NCI-H524 (cell line): ENCODE measurements at regions not wholly inside any gene's neighbourhood (a gene's known extent, or its start where the extent isn't known, plus 50 kb on each side); places are given as distances from the start of the nearest gene placed in this dataset.

Experiments used
- DNase-seq, 2 experiments: peaks; one replicate each; lab custom pipeline; 2025; lab: John Stamatoyannopoulos, UW

DNA sequence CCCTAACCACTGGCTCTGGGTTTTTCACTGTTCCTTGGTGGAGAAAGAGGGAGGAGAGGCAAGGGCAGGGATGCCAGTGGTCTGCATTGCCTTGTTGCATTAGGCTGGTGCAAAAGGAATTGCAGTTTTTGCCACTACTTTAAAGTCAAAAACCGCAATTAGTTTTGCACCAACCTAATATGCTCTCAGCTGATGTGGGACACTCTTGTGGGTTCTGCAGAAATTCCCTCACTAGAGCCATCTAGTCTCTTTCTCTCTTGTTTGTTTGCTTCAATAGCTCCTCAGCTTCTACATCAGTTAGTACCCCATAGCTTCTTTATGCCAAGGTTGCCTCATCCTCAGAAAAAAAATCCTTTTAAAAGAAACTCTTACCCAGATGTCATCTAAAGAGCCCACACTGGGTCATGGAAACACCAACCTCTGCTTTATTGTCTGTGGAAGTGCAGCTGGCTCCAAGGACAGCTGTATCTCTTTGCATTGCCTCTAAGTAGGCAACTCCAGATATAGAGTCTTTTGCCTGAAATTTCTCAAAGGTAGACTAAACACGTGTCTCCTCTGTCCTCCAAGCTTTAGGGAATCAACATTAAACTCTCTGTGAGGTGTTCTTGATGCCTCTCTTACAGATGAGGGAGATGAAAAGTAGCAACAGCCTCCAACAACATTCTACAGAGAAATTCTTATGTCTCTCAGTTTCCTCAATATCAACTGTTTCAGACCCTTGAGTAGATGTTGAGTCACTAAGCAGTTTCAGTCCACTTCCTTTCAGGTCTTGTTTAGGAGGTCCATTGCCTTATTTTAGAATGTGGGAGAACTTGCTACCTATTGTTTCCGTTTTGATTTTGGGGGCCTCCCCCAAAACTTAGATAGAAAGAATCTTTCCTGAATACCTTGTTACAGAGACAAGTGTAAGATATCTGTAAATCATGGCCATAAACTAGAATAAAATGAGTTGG, 84.9 kb upstream of the MEF2C start:
- DNase-seq: no peak

DNA sequence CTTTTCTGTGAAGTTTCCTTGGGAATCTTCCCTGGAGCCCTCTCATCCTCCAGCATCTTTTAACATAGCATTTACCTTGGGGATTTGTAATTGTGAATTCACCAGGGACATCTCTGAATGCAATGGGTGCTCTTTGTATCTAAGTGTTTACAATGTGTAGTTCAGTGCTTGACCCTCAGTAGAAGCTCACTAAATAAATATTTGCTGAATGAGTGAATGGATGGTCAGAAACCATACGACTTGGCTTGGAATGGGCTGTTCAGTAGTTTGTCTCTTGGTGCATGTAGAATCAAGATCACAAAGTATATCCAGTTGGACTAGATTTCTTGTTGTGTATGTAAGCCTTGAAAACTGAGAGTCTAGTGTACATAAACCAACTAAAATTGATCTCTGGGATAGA, 81.8 kb upstream of the MEF2C start:
- no peak for DNase-seq

DNA sequence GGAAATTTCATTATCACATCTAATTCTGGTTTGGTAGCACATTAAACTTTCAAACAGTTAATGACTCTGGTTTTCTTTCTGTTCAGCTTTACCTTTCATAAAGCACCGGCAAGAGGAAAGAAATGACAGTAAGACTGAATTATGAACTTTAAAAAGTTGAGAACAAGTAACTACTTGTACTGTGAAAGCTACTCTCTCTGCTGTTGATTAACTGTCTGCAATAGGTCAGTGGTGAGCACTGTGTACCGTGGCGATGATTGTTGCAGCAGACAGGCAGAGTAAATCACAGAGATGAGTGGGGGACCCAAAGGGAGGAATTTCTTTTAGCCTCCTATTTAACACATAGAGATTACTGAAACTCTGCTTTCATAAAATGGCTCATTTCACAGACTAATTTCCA, 74.0 kb upstream of the MEF2C start:
- DNase-seq: no peak

DNA sequence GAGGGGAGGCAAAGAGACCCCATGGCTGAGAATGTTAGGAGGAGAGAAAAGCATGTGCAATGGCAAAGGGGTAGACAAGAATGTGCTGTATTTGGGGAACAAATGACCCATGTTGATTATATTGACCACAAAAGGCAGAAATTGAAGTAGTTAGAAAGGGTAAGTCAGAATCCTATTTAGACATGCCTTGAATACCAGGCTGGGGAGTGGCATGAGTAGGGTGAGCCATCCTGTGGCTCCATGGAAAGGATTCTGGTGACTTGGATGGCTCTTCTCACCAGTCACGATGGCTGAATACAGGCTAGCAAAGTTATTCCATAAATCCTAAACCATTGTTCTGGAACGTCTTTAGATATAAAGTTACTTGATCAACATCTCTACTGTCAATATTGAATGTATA, 73.4 kb upstream of the MEF2C start:
- DNase-seq: no peak

DNA sequence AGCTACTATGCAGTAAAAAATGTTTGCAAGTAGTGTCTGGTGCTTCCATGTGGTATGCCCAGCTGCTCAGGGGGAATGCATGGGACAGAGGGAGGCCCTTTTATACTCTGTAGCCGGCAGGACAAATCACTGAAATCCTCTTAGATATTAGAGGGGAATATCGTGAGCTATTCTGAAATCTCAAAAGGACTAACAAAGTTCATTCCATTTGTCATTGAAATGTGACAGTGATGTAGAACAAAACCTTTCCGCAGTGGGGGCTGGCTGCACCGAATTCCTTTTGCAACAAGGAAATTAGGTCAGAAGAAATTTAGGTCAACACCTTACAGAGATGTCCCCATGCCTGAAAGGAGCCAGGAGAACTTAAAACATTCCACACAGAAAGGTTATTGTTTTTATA, 72.4 kb upstream of the MEF2C start:
- no peak for DNase-seq

DNA sequence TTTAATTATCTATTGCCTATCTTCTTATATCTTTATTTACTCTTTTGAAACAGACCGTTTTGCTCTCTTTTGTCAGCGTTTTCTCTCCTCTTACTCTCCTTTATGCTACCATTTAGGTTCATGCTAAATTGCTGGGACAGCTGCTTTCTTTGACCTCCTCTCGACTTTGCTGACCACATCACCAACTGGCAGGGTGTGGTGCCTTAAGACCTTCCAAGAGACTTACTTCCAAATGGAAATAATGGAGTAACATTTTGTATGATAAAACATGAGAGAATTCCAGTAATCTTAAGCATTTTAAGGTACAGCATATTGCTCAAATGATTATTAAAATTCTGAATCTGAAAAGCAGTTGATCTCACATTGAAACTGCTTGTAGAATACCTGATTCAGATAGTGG, 71.5 kb upstream of the MEF2C start:
- DNase-seq: no peak

DNA sequence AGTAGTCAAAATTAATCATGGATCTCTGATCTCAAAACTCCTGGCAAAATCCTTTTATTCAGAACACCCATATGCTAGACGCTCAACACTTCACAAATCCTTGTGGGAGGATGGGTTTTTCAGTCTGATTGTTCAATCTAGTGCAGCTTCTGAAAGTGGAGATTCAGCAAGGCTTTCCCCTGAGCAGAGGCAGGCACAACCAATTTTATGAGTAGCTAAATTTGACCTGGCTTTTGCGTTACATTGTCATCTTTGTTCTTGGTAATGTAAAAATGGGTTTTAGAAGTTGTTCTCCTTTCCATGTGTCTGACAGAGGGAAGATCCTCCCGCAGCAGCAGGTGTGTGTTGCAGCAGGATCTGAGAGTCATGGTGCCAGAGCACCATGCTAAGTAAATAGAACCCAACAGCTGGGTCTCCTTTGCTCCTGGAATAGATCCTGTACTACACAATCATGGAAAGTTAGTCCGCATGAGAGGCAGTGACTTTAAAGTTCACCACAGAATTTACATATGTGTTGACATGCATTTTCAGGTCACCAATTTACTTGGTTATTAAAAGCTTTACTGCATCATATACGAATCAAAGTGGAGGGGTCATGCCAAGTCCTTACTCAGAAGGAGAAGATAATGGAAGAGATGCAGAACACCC, 70.1 kb upstream of the MEF2C start:
- DNase-seq: peak in 1 of 2 experiments; percentile 38

DNA sequence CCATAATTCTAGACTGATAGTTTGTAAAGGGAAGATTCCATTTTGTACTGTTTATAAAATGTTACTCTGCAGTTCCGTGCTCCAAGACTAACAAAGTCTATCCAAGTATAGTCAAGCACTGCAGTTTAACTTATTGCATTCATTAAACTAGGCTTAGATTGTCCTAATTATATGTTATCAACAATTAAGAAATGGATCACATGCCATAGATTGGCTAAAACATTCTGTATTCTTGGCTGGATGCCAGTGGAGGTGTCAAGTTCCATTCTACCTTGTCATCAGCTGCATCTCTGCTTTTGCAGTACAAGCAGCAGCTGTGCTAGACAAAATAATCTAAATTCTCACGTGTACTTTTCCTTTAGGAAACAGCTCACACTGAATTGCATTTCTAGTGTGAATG, 69.4 kb upstream of the MEF2C start:
- peak; percentile 49 to 88 for DNase-seq

DNA sequence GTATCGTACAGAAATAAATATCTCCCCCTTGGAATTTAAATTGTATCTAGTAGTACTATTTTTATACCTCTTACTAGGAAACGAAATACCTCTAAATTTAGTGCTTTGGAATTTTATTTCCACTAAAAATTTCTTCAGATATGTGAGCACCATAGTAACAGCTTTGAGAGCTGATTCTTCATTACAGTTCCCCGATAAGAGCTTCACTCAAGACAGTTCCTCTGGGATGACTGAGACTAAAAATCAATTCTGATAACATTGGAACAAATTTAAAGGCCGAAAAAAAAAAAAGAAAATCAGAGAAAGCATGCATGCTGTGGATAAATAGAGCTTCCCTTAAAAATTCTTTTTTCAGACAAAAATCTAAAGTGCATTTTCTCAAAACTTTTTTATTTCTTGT, 68.5 kb upstream of the MEF2C start:
- DNase-seq: no peak

DNA sequence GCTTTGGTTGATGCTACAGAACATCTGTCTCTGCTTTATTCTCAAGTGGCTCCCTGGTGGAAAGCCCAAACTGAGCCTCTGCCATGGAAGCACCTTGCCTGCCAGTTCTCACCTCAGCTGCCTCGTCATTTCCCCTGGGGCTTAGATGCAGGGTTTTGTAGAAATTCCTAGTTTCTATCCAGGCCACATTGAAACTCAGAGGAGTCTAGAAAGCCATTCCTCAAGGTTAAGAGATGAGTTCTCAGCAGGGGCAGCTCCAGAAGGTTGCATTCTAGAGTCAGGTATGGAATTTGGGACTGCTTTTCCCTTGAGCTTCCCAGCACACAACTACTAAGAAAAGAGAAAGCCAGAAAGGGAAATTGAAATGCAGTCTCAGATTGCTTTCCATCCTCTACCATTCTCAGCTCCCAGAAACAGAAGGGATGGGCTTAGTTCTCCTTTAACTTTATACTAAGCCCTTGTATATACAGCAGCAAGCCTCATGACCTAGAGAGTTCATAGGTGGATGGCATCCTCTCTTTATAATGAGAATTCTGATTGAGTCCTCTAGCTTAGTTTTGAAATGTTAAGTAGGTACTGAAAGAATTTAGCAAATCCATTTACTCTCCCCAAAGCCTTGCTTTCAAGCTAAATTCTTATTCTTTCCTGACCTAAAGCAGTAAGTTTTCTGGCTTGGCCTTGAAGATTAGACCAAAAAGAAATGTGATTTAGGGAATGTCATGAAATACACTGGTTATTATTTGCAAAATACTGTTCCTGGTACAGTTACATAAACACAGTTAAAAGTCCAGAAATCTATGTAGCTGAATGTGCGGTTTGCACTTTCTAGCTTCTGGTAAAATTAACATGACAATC, 66.0 kb upstream of the MEF2C start:
- DNase-seq: peak; percentile 48 to 73

DNA sequence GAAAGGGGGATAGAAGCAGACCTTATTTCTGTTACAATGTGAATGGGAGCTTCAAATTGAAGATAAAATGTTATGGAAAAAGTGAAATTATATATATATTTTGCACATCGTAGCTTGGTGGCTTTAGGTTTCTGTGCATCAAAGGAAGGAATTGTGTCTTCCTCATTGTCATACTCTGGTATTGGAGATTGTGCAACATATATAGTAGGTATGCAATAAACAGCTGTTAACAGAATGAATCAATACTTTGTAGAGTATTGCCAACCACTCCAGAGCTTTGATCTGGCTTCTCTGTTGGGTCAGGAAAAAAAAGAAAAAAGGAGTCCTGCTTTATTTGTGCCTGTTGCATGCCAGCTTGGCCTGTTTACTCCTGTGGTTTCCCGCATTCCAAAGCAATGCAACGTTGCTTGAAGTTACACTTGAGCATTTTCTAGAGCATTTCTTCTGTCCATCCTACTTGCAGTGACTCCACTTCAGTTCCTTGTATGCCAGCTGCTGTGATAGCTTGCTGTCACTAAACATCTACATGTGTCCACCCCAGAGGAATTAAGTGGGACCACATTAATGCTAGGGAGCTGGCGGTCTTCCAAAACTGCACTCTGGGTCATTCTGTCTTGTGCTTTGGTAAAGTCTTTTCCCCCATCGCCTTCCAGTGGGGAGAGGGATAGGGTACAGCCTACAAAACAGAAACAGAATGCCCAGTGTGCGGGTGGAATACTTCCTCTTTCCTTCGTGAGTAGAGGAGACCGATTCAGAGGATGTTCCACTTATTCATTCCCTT, 62.0 kb upstream of the MEF2C start:
- peak in 1 of 2 experiments; percentile 40 for DNase-seq

DNA sequence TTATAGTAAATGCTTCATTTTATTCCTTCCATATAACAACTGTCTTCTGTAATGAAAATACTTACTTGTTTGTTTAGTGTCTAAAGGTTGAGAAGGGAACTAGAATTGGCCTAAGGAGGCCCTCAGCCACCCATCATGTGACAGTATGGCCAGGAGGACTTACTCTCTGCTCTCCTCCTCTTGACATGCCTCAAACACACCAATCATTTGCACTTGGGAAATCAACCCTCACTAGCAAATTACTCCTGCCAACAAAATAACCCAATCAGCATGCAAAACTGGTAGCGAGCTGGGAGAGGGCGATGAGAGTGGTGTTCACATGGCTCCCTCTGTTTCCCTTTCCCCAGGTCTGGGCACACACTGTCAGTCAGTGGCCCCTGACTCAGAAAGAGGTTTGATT, 58.6 kb upstream of the MEF2C start:
- no peak for DNase-seq

DNA sequence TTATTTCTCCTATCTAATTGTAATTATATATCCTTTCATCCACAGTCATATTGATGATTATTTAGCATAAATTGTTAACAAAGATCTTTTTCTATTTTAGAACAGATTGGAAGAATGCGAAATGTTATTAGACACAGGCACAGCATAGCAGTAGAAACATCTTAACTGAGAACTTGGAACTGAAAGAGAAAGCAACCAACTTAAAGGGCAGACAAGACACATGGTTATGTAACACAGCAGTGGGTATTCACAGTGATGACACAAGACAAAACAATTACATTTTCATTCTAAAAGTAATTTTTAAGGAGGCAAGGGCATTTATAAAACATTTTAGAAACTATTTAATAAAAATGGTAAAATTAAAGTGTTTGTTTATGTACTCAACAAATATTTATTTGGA, 57.7 kb upstream of the MEF2C start:
- no peak for DNase-seq

DNA sequence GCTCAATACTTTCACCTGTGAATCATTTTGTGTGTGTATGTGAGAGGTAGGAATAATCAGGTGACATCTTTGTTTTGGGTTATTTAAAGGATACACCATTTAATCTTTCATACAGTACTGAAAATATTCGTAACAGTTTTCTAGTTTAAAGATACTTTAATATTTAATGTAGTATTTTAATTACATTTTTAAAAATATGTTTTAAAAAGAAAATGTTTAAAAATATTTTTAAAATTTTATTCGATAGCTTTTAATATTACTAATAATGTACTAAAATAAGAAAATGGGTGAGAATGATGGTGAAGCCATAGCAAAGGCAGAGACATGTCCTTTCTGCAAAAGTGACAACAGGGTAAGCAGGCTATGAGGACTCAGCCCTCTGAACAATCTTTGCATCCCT, 56.3 kb upstream of the MEF2C start:
- DNase-seq: no peak

DNA sequence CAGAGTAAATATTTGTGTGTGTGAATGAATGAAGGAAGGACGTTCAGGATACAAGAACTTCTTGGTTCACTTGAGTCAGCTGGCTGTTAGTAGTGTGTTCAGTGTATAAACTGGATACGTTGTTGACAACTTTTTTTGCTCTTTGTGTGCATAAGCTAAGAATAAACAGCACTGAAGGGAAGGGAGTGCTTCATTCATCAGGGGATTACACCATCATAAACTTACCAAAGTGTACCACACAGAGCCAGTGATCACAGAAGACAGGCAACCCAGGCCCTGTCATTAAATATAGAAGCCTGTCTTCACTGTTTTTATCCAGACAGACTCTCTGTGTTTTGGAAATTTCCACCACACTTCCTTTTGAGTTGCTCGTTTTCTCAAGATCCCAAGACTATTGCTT, 55.5 kb upstream of the MEF2C start:
- no peak for DNase-seq

DNA sequence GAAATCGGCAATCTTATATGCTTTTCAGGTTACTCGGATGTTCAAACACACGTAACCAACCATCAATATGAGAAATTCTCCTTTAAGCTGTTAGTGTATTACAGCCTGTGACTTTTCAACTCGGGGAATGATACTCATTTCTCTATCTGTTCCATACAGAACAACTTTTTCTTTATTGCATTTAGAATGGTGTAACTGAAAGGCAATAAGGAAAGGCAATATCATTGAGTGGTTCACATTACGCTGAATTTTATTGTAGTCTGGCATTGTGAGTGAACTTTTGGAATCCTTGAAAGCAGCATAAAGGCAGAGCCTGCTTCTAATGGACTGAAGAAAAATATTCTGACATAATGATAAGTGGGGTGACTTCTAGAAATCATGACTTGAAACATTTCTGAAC, 54.4 kb upstream of the MEF2C start:
- DNase-seq: no peak

DNA sequence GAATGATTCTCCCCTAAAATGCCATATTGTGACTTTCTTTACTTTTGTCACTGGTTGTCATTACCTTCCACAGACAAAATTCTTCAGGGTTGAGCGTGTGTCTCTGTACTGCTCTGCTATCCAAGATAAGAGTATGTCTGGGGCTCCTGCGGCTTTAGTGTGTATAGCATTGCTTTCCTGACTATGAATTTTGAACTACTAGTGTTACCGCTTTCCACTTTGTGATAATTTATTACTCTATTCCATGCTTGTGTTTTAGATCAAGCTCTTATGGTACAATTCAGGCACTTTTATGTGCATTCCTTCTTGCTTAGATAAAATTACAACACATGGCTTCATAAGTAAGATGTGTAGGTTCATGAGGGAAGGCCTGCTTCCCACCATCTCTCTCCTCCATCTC, 51.5 kb upstream of the MEF2C start:
- no peak for DNase-seq
